HG03354 (cell line): ENCODE measurements at regions not wholly inside any gene's neighbourhood (a gene's known extent, or its start where the extent isn't known, plus 50 kb on each side); places are given as distances from the start of the nearest gene placed in this dataset.

Experiments
- ATAC-seq: cut with Tn5 transposase; IDR thresholded peaks from one replicate; pipeline ENCODE4 v1.9.1; 2021; ENCODE audit warnings: mild to moderate bottlenecking; ENCODE audit not compliant: unreplicated experiment, poor library complexity, severe bottlenecking

DNA sequence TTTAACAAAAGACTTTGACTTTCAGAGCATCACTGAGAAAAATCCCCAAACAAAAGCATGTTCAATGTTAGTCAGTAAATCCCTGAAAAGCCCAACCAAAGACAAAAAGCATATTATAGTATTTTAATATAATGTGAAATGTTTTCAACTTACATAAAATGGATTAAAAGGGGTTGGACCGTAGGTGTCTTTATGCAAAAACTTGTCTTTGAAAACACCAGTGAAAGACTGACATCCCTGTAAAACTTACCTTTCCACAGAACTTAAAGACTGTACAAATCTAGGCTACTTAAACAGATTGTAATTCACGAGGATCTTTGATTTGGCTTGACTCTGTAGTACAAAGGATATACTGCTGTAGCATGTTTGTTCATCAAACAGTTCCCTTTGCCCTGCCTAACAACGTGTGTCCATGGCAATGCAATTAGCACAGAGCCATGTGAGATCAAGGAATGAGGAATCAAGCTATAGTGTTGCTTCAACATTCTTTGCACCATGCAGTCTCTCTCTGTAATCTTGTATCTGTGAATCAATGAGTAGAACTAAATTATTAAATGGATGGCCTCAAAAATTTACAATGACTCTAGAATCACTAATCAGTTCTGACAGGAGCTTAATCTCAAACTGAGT is 138.5 kb upstream of the SYT1 start:
- ATAC-seq = no peak

DNA sequence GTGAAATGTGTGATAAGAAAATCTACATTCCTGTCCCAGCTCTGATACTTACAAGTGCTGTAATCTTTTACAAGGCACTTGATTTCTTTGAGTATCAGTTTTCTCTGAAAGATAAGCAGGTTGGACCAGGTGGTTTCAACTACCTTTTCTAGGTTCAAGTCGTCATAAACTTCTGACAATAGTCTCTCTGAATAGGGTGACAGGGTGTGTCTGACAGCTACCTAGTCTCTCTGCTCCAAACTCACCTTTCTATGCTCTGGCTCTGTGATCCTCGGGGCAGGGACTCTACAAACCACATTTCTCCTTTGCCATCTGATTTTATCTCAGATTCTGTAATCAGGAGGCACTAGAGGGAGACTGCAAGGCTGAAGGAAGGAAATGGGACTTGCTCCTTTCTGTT is 137.7 kb upstream of the SYT1 start:
- no peak for ATAC-seq

DNA sequence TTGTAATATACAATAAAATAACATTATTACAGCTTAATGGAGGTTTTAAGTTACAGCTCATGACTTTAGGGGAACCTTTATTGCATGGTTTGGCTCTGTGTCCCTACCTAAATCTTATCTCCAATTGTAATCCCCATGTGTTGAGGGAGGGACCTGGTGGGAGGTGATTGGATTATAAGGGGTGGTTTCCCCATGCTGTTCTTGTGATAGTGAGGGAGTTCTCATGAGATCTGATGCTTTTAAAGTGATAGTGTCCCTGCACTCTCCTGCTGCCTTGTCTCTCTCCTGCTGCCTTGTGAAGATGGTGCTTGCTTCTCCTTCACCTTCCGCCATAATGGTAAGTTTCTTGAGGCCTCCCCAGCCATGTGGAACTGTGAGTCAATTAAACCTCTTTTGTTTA is 132.1 kb upstream of the SYT1 start:
- ATAC-seq = no peak

DNA sequence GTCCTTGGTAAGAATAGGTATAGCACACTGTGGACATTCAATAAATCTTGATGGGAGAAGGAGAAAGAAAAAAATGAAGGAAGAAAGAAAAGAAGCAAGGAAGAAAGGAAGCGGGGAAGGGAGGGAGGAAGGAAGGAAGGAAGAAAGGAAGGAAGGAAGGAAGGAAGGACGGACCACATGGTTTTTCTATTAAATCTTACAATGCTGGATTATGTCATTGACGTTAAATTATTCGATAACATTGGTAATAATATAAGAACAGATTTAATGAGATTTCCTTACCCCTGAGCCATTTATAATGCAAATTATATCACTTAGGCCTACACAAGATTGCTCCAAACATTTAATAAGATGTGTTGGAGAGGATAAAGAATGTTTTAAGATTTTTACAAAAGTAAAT is 124.9 kb upstream of the SYT1 start:
- ATAC-seq = no peak

DNA sequence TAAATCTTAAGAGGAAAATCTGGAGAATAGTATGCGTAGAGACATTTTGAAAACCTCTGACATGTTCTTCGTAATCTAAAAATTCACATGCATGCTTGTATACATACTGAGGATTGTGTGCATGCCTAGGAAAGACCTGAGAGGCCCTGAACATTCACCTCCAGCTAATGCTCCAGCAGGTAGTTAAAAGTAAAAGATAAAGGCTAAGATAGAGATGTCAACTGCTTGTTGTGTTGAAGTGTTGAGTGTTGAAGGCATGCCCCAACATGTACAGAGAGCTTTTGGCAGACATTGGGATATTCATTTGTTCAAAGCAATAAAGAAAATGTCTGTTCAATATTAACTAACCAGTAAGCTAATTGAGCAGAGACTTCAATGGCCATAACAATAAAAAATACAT is 118.6 kb upstream of the SYT1 start:
- no peak for ATAC-seq

DNA sequence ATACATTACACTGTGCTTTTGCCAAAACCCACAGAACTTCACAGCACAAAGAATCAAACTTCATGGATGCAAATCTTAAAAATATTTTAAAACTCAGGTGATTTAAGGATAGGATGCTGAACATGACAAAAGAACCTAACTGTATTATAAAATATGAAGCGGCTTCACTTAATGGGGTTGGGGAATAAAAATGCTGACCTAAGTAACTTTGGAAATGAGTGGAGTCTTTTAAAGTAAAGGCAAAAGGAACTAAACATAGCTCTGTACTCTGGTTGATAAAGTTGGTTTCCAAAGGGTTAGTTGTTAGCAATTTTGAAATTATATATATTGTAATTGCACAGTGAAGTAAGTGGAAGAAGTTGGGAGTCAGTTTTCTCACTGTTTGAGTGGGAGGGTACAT is 111.5 kb upstream of the SYT1 start:
- no peak for ATAC-seq

DNA sequence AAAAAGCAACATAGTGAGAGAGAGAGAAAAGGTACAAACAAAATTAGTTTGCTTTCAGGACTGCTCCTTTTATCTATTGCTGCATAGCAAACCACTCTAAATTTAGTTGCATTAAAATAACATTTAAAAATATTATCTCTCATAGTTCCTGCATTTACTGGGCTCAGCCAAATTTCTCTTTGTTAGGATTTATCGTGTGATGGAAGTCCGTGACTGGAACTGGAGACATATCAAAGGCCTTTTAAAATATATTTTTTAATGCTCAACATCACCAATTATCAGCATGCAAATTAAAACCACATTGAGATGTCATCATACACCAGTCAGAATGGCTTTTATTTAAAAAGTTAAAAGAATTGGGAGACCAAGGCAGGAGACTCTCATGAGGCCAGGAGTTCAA is 107.6 kb upstream of the SYT1 start:
- no peak for ATAC-seq

DNA sequence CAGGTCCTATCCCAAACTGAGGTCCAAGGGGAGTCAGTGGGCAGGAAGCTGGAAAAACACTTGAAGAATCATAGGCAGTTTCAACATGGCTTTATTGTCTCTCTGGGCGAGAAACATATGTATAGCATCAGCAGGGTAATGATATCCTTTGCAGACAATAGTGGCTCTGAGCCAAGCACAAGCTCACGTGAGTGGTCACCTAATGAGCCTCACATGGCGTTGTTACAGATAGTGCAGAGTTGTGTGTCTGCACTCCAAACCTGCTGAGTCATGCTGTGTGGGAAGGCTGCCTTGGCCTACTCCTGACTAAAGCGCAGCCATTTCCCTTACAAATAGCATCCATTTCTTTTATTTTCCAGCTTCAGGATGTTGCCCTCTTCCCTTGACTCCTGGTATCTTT is 105.2 kb upstream of the SYT1 start:
- no peak for ATAC-seq

DNA sequence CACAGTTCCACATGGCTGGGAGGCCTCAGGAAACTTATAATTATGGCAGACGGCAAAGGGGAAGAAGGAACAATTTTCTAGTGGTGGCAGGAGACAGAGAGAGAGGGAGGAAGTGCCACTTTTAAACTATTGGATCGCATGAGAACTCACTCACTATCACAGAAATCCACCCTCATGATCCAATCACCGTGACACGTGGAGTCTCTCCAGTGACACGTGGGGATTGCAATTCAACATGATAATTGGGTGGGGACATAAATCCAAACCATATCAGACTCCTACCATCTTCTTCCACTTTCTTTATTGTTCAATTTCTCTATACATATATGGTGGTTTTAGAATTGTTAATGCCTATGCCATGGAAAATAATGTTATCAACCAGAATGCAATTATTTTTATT is 103.7 kb upstream of the SYT1 start:
- no peak for ATAC-seq

DNA sequence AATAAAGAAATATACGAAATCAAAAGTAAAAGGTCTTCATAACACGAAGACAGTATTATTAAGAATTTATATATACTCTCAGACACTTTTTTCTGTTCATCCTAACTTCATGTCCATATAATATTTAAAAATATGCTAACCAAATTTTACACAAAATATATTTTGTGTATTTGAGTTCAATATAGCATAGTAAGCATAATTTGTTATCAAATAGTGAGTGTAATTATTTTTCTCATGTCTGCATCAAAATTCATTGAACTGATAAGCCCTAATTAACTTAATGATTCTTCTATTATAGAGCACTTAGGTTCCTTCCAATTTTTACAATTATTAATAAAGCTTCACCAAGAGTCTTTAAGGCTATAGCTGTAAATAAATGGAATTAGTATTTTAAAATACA is 99.7 kb upstream of the SYT1 start:
- no peak for ATAC-seq

DNA sequence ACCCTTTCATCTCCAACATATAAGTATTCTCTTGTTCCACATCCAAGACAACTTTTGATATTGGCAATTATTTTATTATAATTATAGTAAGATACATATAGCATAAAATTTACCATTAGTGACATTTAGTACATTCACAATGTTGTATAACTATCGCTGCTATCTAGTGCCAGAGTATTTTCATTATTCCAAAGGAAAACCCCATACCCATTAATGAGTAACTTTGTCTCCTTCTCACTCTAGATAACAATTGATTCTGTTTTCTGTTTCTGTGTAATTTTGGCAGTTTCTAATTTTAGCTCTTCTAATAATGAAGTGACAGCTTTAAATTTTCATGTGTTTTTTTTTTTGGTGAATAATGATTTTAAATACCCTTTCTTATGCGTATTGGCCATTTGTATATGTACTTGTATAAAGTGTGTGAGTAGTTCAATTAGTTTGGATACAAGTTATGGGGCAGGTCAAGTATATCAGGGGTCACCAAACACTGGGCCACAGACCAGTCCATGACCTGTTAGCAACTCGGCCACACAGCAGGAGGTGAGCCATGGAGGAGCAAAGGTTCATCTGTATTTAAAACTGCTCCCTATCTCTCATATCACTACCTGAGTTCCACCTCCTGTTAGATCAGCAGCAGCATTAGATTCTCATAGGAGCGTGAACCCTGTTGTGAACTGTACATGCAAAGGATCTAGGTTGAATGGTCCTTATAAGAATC is 97.2 kb upstream of the SYT1 start:
- no peak for ATAC-seq

DNA sequence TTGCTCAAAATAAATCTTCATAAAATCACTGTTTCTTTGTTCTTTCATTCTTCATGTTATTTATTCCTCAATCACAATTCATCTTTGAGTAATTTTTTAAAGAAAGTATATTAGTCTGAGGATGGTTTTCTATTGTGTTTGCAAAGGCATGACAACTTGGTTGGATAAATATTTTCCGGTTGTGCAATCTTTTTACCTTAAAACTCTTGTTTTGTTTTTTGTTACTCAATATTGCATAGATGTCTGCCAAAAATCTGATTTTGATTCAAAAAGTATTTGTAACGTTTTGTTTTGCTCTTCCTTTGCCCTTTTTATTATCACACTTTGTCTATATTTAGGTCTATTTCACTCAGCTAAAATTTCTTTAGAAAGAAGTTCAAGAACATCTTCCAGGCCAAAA is 86.2 kb upstream of the SYT1 start:
- ATAC-seq = no peak

DNA sequence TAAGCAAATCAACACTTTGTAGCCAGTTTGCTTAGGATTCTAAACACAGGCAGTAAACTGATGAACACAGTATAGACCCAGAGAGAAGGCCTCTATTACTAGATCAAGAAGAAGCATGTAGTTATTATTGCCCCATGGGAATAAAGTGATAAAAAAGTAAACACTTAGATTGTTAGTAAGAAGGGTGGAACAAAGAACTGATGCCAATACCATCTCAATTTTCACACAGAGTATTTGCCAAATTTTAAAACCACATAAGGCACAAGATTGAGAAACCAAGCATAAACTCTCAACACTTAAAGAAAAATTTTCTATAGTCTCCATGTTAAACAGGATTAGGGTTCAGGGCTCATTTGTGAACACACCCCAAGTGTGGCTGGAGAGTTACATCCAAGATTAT is 77.0 kb upstream of the SYT1 start:
- no peak for ATAC-seq

DNA sequence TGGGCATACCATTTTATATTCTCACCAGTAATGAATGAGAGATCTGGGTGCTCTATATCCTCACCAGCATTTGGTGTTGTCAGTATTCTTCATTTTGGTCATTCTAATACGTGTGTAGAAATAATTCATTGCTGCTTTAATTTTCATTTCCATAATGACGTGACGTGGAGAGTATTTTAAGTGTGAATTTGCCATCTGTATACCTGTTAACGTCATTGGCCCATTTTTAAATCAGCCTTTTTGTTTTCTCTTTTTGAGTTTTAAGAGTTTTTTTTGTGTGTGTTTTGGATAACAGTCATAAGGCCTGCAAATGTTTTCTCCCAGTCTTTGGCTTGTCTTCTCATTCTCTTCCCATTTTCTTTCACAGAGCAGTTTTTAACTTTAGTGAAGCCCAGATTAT is 74.4 kb upstream of the SYT1 start:
- no peak for ATAC-seq

DNA sequence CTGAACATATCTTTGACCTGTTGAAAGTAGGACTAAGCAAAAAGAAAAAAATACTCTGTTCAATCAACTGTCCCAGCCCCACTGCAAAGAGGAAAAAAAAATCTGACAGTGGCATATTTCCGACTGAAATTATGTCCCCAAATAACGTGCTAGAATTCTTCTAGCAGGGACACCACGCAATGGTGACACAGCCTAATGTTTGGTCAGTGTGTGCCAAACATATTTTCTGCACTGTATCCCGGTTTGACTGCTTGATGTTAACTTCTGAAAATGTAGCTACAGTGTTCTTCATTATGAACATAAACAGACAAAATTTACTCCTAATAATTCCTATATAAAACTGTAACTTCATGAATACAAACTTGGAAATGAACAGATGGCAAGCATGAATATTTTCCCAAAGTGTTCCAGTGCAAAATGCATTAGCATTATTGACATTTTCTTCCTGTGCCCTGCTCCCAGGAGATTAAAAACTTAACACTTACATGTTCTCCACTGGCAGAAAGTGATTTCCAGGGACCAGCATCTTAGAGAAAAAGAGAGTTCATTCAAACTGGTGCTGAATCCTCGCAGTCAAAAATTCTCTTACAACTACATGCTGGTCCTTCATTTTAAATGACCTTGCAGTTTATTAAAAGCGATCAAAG is 72.4 kb upstream of the SYT1 start:
- ATAC-seq = no peak

DNA sequence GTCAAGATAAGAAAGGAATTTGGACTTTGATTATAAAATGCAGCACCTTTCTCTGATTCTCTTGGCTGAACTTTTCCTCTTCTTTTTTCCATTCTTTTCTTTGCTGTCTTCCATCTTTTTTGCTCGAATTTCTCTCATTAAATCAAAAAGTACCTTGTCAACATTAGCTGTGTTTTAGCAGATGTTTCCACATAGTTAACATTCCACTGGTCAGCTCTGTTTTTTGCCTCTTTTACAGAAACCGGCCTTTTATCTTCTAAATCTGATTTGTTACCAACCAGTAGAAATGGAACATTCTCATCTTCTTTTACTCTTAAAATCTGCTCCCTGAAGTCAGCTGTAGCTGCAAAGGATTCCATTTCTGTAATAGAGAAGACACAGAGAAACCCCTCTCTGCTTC is 71.1 kb upstream of the SYT1 start:
- ATAC-seq = no peak

DNA sequence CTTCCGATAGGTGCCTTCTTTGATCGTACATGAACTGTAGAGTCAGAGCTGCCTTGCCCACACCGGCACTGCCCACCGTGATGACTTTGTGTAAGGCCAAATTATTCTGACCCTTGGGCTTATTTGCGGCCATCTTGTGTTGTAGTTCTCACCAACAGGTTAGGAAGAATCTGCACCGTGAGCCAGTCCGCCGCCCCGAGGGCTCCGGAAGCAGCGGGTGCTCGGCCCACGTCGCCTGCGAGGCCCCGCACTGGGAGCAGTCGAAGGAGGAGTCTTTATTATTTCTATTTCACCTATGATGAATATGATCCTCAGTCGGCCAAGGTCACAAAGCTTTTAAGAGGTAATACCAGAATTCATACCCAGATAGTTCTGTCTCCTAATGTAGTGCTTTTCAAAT is 70.6 kb upstream of the SYT1 start:
- no peak for ATAC-seq

DNA sequence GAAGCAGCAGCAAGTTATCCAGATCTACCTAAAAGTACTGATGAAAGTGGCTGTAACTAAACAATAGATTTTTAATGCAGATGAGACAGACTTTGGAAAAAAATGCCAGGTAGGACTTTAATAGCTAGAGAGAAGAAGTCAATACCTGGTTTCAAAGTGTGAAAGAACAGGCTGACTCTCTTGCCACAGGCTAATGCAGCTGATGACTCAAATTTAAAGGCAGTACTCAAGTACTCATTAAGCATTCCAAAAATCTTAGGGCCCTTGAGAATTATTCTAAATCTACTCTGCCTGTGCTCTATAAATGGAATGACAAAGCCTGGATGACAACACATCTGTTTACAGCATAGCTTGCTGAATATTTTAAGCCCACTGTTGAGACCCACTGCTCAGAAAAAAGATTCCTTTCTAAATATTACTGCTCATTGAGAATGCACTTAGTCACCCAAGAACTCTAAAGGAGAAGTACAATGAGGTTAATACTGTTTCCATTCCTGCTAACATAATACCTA is 68.6 kb upstream of the SYT1 start:
- no peak for ATAC-seq

DNA sequence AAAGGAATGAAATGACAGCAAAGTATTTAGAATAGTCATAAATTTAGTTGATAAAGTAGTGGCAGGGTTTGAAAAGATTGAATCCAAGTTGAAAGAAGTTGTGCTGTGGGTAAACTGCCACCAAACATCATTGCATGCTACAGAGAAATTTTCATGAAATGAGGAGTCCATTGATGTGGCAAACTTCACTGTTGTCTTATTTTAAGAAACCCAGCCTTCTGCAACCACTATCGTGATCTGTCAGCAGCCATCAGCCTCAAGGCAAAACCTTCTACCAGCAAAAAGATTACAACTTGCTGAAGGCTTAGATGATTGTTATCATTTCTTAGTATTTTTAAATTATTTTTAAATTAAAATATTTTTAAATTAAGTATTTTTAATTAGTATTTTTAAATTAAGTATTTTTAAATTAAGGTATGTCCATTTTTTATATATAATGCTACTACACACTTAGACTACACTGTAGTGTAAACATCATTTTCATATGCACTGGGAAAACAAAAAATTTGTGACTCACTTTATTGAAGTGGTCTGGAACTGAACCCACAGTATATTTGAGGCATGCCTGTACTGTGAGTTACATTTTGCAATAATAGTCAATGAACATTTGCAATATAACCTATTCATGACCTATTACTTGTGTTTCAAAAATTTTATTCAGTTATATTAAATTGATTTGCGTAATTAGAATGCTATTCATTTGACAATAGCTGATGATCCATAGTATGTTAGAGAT is 67.2 kb upstream of the SYT1 start:
- ATAC-seq = no peak

DNA sequence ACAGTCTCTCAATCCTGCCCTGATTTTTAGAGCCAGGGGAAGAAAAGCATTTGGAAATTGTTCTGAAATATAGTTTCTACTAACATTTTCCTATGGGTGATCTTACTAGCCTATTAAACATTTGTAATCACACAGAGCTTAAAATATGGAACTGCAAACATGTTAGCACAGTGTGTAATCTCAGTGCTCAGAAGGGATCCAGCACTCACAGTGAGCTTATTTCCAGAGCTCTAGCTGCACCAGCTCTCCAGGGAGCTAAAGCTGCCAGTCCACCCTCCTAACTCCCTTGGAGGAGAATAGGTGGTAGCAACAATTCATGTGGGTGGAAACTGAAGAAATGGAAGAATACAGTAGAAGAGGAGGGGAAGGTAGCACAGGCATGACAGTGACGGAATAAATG is 64.9 kb upstream of the SYT1 start:
- no peak for ATAC-seq

DNA sequence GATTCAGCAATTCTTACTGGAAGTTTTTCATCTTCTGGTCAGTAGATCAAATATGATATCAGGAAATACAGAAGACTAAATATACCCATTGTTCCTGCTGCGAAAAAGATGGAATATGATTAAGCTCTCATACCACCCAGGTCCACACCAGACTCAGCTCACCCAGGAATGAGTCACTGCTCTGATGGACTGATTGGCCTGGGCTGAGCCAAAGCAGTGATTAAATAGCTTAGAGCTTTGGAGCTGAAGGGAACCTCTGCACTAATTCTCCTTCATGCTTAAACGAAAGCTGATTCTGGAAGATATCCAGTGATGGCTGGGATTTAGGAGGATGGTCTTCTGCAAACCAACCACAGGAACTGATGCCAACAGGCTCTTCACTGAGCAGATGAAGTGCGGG is 62.0 kb upstream of the SYT1 start:
- no peak for ATAC-seq
